Sigmoid colon (tissue), 6 donors: ENCODE measurements at regions not wholly inside any gene's neighbourhood (a gene's known extent, or its start where the extent isn't known, plus 50 kb on each side); places are given as distances from the start of the nearest gene placed in this dataset.
A peak's percentile ranks its signal among the peaks of the same experiment; 100 is the strongest.

Experiments
- DNase-seq: peaks from one replicate; pipeline ENCODE4 v3.0.0-alpha.2; 2019
- H3K27ac ChIP-seq, 4 donors: fragments of 200-600 bp; sonication (generic); one replicate each; pipeline ENCODE4 v1.5.1; 2016 to 2019; ENCODE audit warnings: mild to moderate bottlenecking in 1 of 4
- H3K27me3 ChIP-seq, 3 donors: fragments of 200-600 bp; sonication (generic); one replicate each; pipeline ENCODE4 v1.5.1; 2019; ENCODE audit warnings: mild to moderate bottlenecking in 1 of 3
- H3K36me3 ChIP-seq, 4 donors: fragments of 200-600 bp; sonication (generic); one replicate each; pipeline ENCODE4 v1.5.1; 2016 to 2019
- H3K4me1 ChIP-seq, 4 donors: fragments of 200-600 bp; sonication (generic); one replicate each; pipeline ENCODE4 v1.5.1; 2017 to 2019
- H3K4me3 ChIP-seq, 4 donors: fragments of 200-600 bp; sonication (generic); one replicate each; pipeline ENCODE4 v1.5.1; 2017 to 2019; ENCODE audit warnings: mild to moderate bottlenecking in 2 of 4, moderate library complexity in 1 of 4
- H3K9me3 ChIP-seq, 4 donors: fragments of 200-600 bp in 3 of 4; sonication (generic) in 3 of 4; one replicate each; pipeline versions ENCODE4 v1.5.1 to v1.6.1; 2013 to 2019
- EP300 ChIP-seq, 4 donors: sonication (generic); formaldehyde crosslinking; IDR thresholded peaks; one replicate each; pipeline ENCODE4 v1.6.1; 2017; ENCODE audit warnings: antibody characterized with exemption in 4 of 4
- POLR2A ChIP-seq, 2 donors: fragments of 450-650 bp; IDR thresholded peaks; one replicate each; pipeline ENCODE4 v1.6.1; 2016; ENCODE audit warnings: antibody characterized with exemption in 2 of 2, mild to moderate bottlenecking in 2 of 2, moderate library complexity in 2 of 2
- POLR2AphosphoS5 ChIP-seq, 4 donors: sonication (generic); formaldehyde crosslinking; IDR thresholded peaks; one replicate each; pipeline ENCODE4 v1.6.1; 2017; ENCODE audit warnings: antibody characterized with exemption in 4 of 4
- WGBS, 2 donors: extraction: QIAGEN DNeasy Blood & Tissue Kit; methylation state at CpG; one replicate each; pipeline ENCODE4 v1.1.7; 2013; 5-methylcytosine and 5-hydroxymethylcytosine counted together
- intact Hi-C: fragments of 100-400 bp; cut with DNase I; formaldehyde crosslinking; loops from one replicate; pipeline ENCODE4 v1.15.1; 2023
- TF ChIP-seq, protein P1 (sequence below), 4 experiments: fragments of 450-650 bp in 3 of 4; fragments of 200-600 bp in 1 of 4; IDR thresholded peaks; one replicate each; pipeline ENCODE4 v1.5.1; 2016 to 2019; ENCODE audit warnings: antibody characterized with exemption in 4 of 4, mild to moderate bottlenecking in 3 of 4, moderate library complexity in 2 of 4
- donor health status: healthy with polysubstance abuse.
- donor health status: healthy.

DNA sequence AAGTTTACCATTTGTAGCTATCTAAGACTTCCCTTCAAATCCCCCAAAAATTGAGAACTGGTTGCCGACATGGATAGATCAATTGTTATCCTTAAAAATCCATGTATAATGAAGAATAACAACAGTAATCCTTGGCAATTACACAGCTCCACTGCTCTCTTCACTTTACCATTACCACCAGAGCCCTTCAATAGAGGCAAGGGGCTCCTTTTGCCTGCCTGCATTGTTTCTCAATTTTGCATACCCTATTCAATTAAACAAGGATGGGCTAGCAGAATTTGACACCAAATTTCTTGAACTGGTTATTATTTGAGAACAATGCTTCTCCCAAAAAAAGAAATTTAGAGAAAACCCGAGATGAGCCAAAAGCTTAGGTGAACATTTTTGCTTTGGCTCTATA, 387.8 kb upstream of the PKN2 start:
- Histone ChIP-seq H3K9me3 (no peaks in the 10 kb centered on the region), H3K27me3 (no peaks in the 10 kb centered on the region), H3K36me3 (no peaks in the 10 kb centered on the region), H3K27ac (no peak overlapping the region), H3K4me3 (no peak overlapping the region), H3K4me1 (no peaks in the 10 kb centered on the region)
- no peak for DNase-seq
- no peak for TF ChIP-seq EP300 (IDR thresholded peaks at IDR 0.05)
- no peak for TF ChIP-seq POLR2AphosphoS5 (IDR thresholded peaks at IDR 0.05)
- no peak for TF ChIP-seq POLR2A (IDR thresholded peaks at IDR 0.05)
- WGBS, 2 donors = 93 to 95% methylated on average over 2 of the region's 2 CpGs
- intact Hi-C loops = no loop called here

GRCh38 chr1:88296642-88297041, 387.4 kb upstream of the PKN2 start:
- TF ChIP-seq POLR2AphosphoS5 (IDR thresholded peaks at IDR 0.05) (no peak), POLR2A (IDR thresholded peaks at IDR 0.05) (no peak), EP300 (IDR thresholded peaks at IDR 0.05) (no peak)
- TF ChIP-seq, protein P1, sequence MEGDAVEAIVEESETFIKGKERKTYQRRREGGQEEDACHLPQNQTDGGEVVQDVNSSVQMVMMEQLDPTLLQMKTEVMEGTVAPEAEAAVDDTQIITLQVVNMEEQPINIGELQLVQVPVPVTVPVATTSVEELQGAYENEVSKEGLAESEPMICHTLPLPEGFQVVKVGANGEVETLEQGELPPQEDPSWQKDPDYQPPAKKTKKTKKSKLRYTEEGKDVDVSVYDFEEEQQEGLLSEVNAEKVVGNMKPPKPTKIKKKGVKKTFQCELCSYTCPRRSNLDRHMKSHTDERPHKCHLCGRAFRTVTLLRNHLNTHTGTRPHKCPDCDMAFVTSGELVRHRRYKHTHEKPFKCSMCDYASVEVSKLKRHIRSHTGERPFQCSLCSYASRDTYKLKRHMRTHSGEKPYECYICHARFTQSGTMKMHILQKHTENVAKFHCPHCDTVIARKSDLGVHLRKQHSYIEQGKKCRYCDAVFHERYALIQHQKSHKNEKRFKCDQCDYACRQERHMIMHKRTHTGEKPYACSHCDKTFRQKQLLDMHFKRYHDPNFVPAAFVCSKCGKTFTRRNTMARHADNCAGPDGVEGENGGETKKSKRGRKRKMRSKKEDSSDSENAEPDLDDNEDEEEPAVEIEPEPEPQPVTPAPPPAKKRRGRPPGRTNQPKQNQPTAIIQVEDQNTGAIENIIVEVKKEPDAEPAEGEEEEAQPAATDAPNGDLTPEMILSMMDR (IDR thresholded peaks at IDR 0.05) = no peak
- Histone ChIP-seq H3K27ac (no peak overlapping the region), H3K4me1 (no peaks in the 10 kb centered on the region), H3K9me3 (no peaks in the 10 kb centered on the region), H3K36me3 (no peaks in the 10 kb centered on the region), H3K27me3 (no peaks in the 10 kb centered on the region), H3K4me3 (no peak overlapping the region)
- WGBS, 2 donors = 74 to 90% methylated on average over 2 of the region's 2 CpGs
- DNase-seq = no peak
- intact Hi-C loops = no loop called here

- intact Hi-C loops = no loop called here
- H3K4me1 ChIP-seq = no peaks in the 10 kb centered on the region
- TF ChIP-seq, protein P1 (IDR thresholded peaks at IDR 0.05) = no peak
- TF ChIP-seq POLR2A (IDR thresholded peaks at IDR 0.05) (no peak), POLR2AphosphoS5 (IDR thresholded peaks at IDR 0.05) (no peak), EP300 (IDR thresholded peaks at IDR 0.05) (no peak)
- H3K36me3 ChIP-seq = no peaks in the 10 kb centered on the region
- H3K27ac ChIP-seq = no peak overlapping the region
- DNase-seq = no peak
- 84 to 93% methylated on average over 1 of the region's 1 CpG for WGBS, 2 donors
- no peak overlapping the region for H3K4me3 ChIP-seq
- H3K27me3 ChIP-seq = no peaks in the 10 kb centered on the region
- no peaks in the 10 kb centered on the region for H3K9me3 ChIP-seq
These were observed 385.6 kb upstream of the PKN2 start for GRCh38 chr1:88298506-88298905.

DNA sequence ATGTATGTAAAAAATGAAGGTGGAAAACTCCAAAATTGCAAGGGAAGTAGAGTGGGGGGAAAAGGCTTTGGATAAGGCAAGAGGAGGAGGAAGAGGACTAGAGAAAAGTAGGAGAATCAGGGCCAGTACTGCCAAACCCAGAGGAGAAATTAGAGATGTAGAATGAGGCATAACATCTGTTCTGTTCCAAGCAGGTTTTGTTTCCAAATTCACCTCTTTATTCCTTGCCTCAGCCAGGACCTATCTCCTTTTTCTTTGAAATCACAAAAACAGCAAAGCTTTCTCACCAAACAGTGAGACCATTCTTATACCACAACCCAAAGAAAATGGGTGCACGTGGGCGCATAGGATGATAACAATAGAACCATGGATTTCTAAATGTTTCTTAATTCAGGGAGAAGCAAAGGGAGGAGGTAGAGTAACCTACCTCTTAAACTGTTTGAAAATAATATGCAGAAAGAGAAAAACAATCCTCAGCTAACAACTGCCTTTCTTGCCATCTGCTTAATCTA, 383.3 kb upstream of the PKN2 start:
- WGBS, 2 donors = 84 to 87% methylated on average over 2 of the region's 2 CpGs
- TF ChIP-seq POLR2AphosphoS5 (IDR thresholded peaks at IDR 0.05) (no peak), POLR2A (IDR thresholded peaks at IDR 0.05) (no peak), EP300 (IDR thresholded peaks at IDR 0.05) (no peak)
- TF ChIP-seq, protein P1 (IDR thresholded peaks at IDR 0.05) = no peak
- DNase-seq = no peak
- H3K4me3 ChIP-seq = no peak overlapping the region
- no peaks in the 10 kb centered on the region for H3K27me3 ChIP-seq
- H3K27ac ChIP-seq = no peak overlapping the region
- H3K36me3 ChIP-seq = no peaks in the 10 kb centered on the region
- intact Hi-C loops = loop anchor here (5.0 kb wide), 2 partner anchors 119 to 1009 kb away; no protein-coding TSS in a partner anchor
- H3K9me3 ChIP-seq = no peaks in the 10 kb centered on the region
- no peaks in the 10 kb centered on the region for H3K4me1 ChIP-seq

GRCh38 chr1:88302843-88303486, 381.1 kb upstream of the PKN2 start:
- H3K4me1 ChIP-seq = no peaks in the 10 kb centered on the region
- WGBS, 2 donors = 23 to 45% methylated on average over 4 of the region's 4 CpGs
- H3K36me3 ChIP-seq = no peaks in the 10 kb centered on the region
- TF ChIP-seq, protein P1 (IDR thresholded peaks at IDR 0.05) = peak in 3 of 4 experiments; percentile 10 to 46 (median 38)
- TF ChIP-seq POLR2AphosphoS5 (IDR thresholded peaks at IDR 0.05) = no peak
- H3K27me3 ChIP-seq = no peaks in the 10 kb centered on the region
- no peak overlapping the region for H3K4me3 ChIP-seq
- no peaks in the 10 kb centered on the region for H3K9me3 ChIP-seq
- no peak overlapping the region for H3K27ac ChIP-seq
- no peak for DNase-seq
- intact Hi-C loops = loop anchor here (5.0 kb wide), 2 partner anchors 121 to 1011 kb away; no protein-coding TSS in a partner anchor
